ENCODE measurements at regions not wholly inside any gene's neighbourhood (a gene's known extent, or its start where the extent isn't known, plus 50 kb on each side); places are given as distances from the start of the nearest gene placed in this dataset.

- no peak overlapping the region for H3K27ac ChIP-seq (ENCODE audit: insufficient read depth, low read length, poor library complexity, severe bottlenecking)
- DNase-seq: no peak
- H3K4me3 ChIP-seq (ENCODE audit: insufficient read depth, low read depth, low read length, poor library complexity, severe bottlenecking): no peak overlapping the region
- no peaks in the 10 kb centered on the region for H3K9me3 ChIP-seq (ENCODE audit: control insufficient read depth, low read length)
- no peaks in the 10 kb centered on the region for H3K27me3 ChIP-seq (replicated peaks; ENCODE audit: control insufficient read depth, insufficient read depth, low read length, poor library complexity, severe bottlenecking)
- no peaks in the 10 kb centered on the region for H3K36me3 ChIP-seq (ENCODE audit: control insufficient read depth, insufficient read depth, low read length)
- no peaks in the 10 kb centered on the region for H3K4me1 ChIP-seq (ENCODE audit: control insufficient read depth, insufficient read depth, low read length, poor library complexity, severe bottlenecking)
Measured at GRCh38 chr16:26220894-26221293, 529.1 kb downstream of the HS3ST4 start.

- H3K9me3 ChIP-seq (ENCODE audit: control insufficient read depth, low read length): no peaks in the 10 kb centered on the region
- no peaks in the 10 kb centered on the region for H3K4me1 ChIP-seq (ENCODE audit: control insufficient read depth, insufficient read depth, low read length, poor library complexity, severe bottlenecking)
- H3K27ac ChIP-seq (ENCODE audit: insufficient read depth, low read length, poor library complexity, severe bottlenecking): no peak overlapping the region
- H3K4me3 ChIP-seq (ENCODE audit: insufficient read depth, low read depth, low read length, poor library complexity, severe bottlenecking): no peak overlapping the region
- no peak for DNase-seq
- no peaks in the 10 kb centered on the region for H3K27me3 ChIP-seq (replicated peaks; ENCODE audit: control insufficient read depth, insufficient read depth, low read length, poor library complexity, severe bottlenecking)
- no peaks in the 10 kb centered on the region for H3K36me3 ChIP-seq (ENCODE audit: control insufficient read depth, insufficient read depth, low read length)
Measured at GRCh38 chr16:26231647-26232046, 539.9 kb downstream of the HS3ST4 start.

GRCh38 chr16:26240807-26241206, 549.0 kb downstream of the HS3ST4 start:
- Histone ChIP-seq H3K9me3 (ENCODE audit: control insufficient read depth, low read length) (no peaks in the 10 kb centered on the region), H3K36me3 (ENCODE audit: control insufficient read depth, insufficient read depth, low read length) (no peaks in the 10 kb centered on the region)
- DNase-seq: no peak

GRCh38 chr16:26247063-26247462, 555.3 kb downstream of the HS3ST4 start:
- Histone ChIP-seq H3K4me1 (ENCODE audit: control insufficient read depth, insufficient read depth, low read length, poor library complexity, severe bottlenecking) (no peaks in the 10 kb centered on the region), H3K9me3 (ENCODE audit: control insufficient read depth, low read length) (no peaks in the 10 kb centered on the region), H3K4me3 (ENCODE audit: insufficient read depth, low read depth, low read length, poor library complexity, severe bottlenecking) (no peak overlapping the region), H3K36me3 (ENCODE audit: control insufficient read depth, insufficient read depth, low read length) (no peaks in the 10 kb centered on the region), H3K27me3 (replicated peaks; ENCODE audit: control insufficient read depth, insufficient read depth, low read length, poor library complexity, severe bottlenecking) (no peaks in the 10 kb centered on the region), H3K27ac (ENCODE audit: insufficient read depth, low read length, poor library complexity, severe bottlenecking) (no peak overlapping the region)
- DNase-seq: no peak

More at GRCh38 chr16:26240807-26241206, 549.0 kb downstream of the HS3ST4 start:
- H3K4me1 ChIP-seq (ENCODE audit: control insufficient read depth, insufficient read depth, low read length, poor library complexity, severe bottlenecking): no peaks in the 10 kb centered on the region
- H3K27ac ChIP-seq (ENCODE audit: insufficient read depth, low read length, poor library complexity, severe bottlenecking): no peak overlapping the region
- no peak overlapping the region for H3K4me3 ChIP-seq (ENCODE audit: insufficient read depth, low read depth, low read length, poor library complexity, severe bottlenecking)
- no peaks in the 10 kb centered on the region for H3K27me3 ChIP-seq (replicated peaks; ENCODE audit: control insufficient read depth, insufficient read depth, low read length, poor library complexity, severe bottlenecking)

DNA sequence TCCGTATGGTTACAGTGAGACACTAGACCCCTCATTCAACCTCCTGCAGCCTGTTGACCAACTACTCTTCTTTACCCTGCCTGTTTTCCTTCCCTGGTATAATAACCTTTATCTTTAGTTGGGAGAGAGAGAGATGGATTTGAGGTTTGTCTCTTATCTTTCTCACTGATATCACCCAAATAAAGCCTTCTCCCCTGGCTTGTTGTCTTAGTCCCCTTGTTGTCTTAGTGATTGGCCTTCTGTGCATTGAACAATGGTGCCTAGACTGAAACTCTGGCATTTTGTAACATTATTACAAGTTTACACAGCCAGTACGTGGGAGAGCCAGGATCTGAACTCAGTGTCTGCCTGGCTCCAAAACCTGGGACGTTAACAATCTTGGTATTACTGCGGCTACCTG, 560.8 kb downstream of the HS3ST4 start:
- Histone ChIP-seq H3K27ac (ENCODE audit: insufficient read depth, low read length, poor library complexity, severe bottlenecking) (no peak overlapping the region), H3K27me3 (replicated peaks; ENCODE audit: control insufficient read depth, insufficient read depth, low read length, poor library complexity, severe bottlenecking) (no peaks in the 10 kb centered on the region), H3K9me3 (ENCODE audit: control insufficient read depth, low read length) (no peaks in the 10 kb centered on the region), H3K4me1 (ENCODE audit: control insufficient read depth, insufficient read depth, low read length, poor library complexity, severe bottlenecking) (no peaks in the 10 kb centered on the region), H3K4me3 (ENCODE audit: insufficient read depth, low read depth, low read length, poor library complexity, severe bottlenecking) (no peak overlapping the region), H3K36me3 (ENCODE audit: control insufficient read depth, insufficient read depth, low read length) (no peaks in the 10 kb centered on the region)
- DNase-seq: no peak

DNA sequence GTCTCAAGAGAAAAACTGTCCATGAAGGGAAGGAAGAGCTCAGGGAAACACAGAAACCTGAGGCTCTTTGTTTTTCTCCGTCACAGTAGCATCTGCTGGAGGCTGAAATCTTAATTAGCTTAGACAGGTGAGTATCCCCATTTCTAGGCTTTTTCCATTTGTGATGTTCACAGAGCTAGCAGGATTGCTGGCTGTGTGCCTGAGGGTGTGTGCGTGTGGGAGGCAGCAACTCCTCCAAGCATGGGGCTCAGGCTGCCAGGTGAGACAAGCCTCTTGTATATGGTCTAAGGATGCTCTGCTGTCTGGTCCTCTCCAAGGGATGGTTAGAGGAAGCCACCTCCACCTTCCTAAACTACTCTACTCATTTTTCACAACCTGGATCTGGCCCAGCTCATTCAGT, 569.9 kb downstream of the HS3ST4 start:
- Histone ChIP-seq H3K4me3 (ENCODE audit: insufficient read depth, low read depth, low read length, poor library complexity, severe bottlenecking) (no peak overlapping the region), H3K4me1 (ENCODE audit: control insufficient read depth, insufficient read depth, low read length, poor library complexity, severe bottlenecking) (no peaks in the 10 kb centered on the region), H3K27me3 (replicated peaks; ENCODE audit: control insufficient read depth, insufficient read depth, low read length, poor library complexity, severe bottlenecking) (no peaks in the 10 kb centered on the region), H3K27ac (ENCODE audit: insufficient read depth, low read length, poor library complexity, severe bottlenecking) (no peak overlapping the region), H3K36me3 (ENCODE audit: control insufficient read depth, insufficient read depth, low read length) (no peaks in the 10 kb centered on the region), H3K9me3 (ENCODE audit: control insufficient read depth, low read length) (no peaks in the 10 kb centered on the region)
- DNase-seq: no peak

- H3K27ac ChIP-seq (ENCODE audit: insufficient read depth, low read length, poor library complexity, severe bottlenecking): no peak overlapping the region
- no peaks in the 10 kb centered on the region for H3K4me1 ChIP-seq (ENCODE audit: control insufficient read depth, insufficient read depth, low read length, poor library complexity, severe bottlenecking)
- H3K4me3 ChIP-seq (ENCODE audit: insufficient read depth, low read depth, low read length, poor library complexity, severe bottlenecking): no peak overlapping the region
- H3K27me3 ChIP-seq (replicated peaks; ENCODE audit: control insufficient read depth, insufficient read depth, low read length, poor library complexity, severe bottlenecking): no peaks in the 10 kb centered on the region
- DNase-seq: no peak
- no peaks in the 10 kb centered on the region for H3K9me3 ChIP-seq (ENCODE audit: control insufficient read depth, low read length)
- H3K36me3 ChIP-seq (ENCODE audit: control insufficient read depth, insufficient read depth, low read length): no peaks in the 10 kb centered on the region
Measured at GRCh38 chr16:26263406-26263805, 571.6 kb downstream of the HS3ST4 start.

- no peaks in the 10 kb centered on the region for H3K4me1 ChIP-seq (ENCODE audit: control insufficient read depth, insufficient read depth, low read length, poor library complexity, severe bottlenecking)
- H3K36me3 ChIP-seq (ENCODE audit: control insufficient read depth, insufficient read depth, low read length): no peaks in the 10 kb centered on the region
- H3K27me3 ChIP-seq (replicated peaks; ENCODE audit: control insufficient read depth, insufficient read depth, low read length, poor library complexity, severe bottlenecking): no peaks in the 10 kb centered on the region
- no peak overlapping the region for H3K27ac ChIP-seq (ENCODE audit: insufficient read depth, low read length, poor library complexity, severe bottlenecking)
- H3K4me3 ChIP-seq (ENCODE audit: insufficient read depth, low read depth, low read length, poor library complexity, severe bottlenecking): no peak overlapping the region
- no peak for DNase-seq
- no peaks in the 10 kb centered on the region for H3K9me3 ChIP-seq (ENCODE audit: control insufficient read depth, low read length)
Measured at GRCh38 chr16:26267641-26268040, 575.9 kb downstream of the HS3ST4 start.

- DNase-seq: no peak
- Histone ChIP-seq H3K27ac (ENCODE audit: insufficient read depth, low read length, poor library complexity, severe bottlenecking) (no peak overlapping the region), H3K36me3 (ENCODE audit: control insufficient read depth, insufficient read depth, low read length) (no peaks in the 10 kb centered on the region), H3K27me3 (replicated peaks; ENCODE audit: control insufficient read depth, insufficient read depth, low read length, poor library complexity, severe bottlenecking) (no peaks in the 10 kb centered on the region), H3K9me3 (ENCODE audit: control insufficient read depth, low read length) (no peaks in the 10 kb centered on the region), H3K4me1 (ENCODE audit: control insufficient read depth, insufficient read depth, low read length, poor library complexity, severe bottlenecking) (no peaks in the 10 kb centered on the region), H3K4me3 (ENCODE audit: insufficient read depth, low read depth, low read length, poor library complexity, severe bottlenecking) (no peak overlapping the region)
Measured at GRCh38 chr16:26269673-26270072, 577.9 kb downstream of the HS3ST4 start.

- Histone ChIP-seq H3K4me3 (ENCODE audit: insufficient read depth, low read depth, low read length, poor library complexity, severe bottlenecking) (no peak overlapping the region), H3K36me3 (ENCODE audit: control insufficient read depth, insufficient read depth, low read length) (no peaks in the 10 kb centered on the region), H3K4me1 (ENCODE audit: control insufficient read depth, insufficient read depth, low read length, poor library complexity, severe bottlenecking) (no peaks in the 10 kb centered on the region), H3K9me3 (ENCODE audit: control insufficient read depth, low read length) (no peaks in the 10 kb centered on the region), H3K27me3 (replicated peaks; ENCODE audit: control insufficient read depth, insufficient read depth, low read length, poor library complexity, severe bottlenecking) (no peaks in the 10 kb centered on the region), H3K27ac (ENCODE audit: insufficient read depth, low read length, poor library complexity, severe bottlenecking) (no peak overlapping the region)
- no peak for DNase-seq
Measured at GRCh38 chr16:26273607-26274006, 581.8 kb downstream of the HS3ST4 start.

All from effector memory CD4-positive, alpha-beta T cell (primary cell).